Neuron (in vitro differentiated cells): ENCODE measurements at regions not wholly inside any gene's neighbourhood (a gene's known extent, or its start where the extent isn't known, plus 50 kb on each side); places are given as distances from the start of the nearest gene placed in this dataset.
"Not testable (repeated sequence)": the region's sequence is repeated elsewhere in the genome, so short reads cannot be mapped to it uniquely, and the experiment has no call there.

Experiments
- H2AFZ ChIP-seq: one replicate; pipeline ENCODE4 v1.6.1; 2013; ENCODE audit warnings: low read depth, mild to moderate bottlenecking, inconsistent platforms, low read length, moderate library complexity
- H3K27me3 ChIP-seq: one replicate; pipeline ENCODE4 v1.6.1; 2013; ENCODE audit warnings: low read length; ENCODE audit not compliant: insufficient read depth
- H3K36me3 ChIP-seq: one replicate; pipeline ENCODE4 v1.6.1; 2013; ENCODE audit warnings: low read length; ENCODE audit not compliant: insufficient read depth
- H3K4me1 ChIP-seq: one replicate; pipeline ENCODE4 v1.6.1; 2013; ENCODE audit warnings: low read length; ENCODE audit not compliant: insufficient read depth
- H3K4me3 ChIP-seq: 2 replicates; pipeline ENCODE4 v1.5.1; 2013; ENCODE audit warnings: mild to moderate bottlenecking, low read length, moderate library complexity
- H3K9me3 ChIP-seq: one replicate; pipeline ENCODE4 v1.6.1; 2013; ENCODE audit warnings: low read length

DNA sequence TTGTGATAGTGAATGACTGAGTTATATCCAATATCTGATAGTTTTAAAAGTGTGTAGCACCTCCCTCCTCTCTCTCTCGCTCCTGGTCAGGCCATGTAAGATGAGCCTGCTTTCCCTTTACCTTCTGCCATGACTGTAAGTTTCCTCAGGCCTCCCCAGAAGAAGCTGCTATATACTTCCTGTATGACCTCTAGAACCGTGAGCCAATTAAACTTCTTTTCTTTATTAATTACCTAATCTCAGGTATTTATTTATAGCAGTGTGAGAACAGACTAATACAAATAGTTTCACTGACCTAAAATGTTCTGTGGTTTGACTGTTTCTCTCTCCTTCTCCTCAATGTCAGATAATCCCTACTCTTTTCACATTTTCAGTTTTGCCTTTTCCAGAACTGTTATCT, 321.3 kb upstream of the MBL2 start:
- H3K4me3 ChIP-seq: no peak overlapping the region
- H2AFZ ChIP-seq: no peak overlapping the region
- H3K27me3 ChIP-seq: no peaks in the 10 kb centered on the region
- no peaks in the 10 kb centered on the region for H3K4me1 ChIP-seq
- no peaks in the 10 kb centered on the region for H3K9me3 ChIP-seq
- H3K36me3 ChIP-seq: no peaks in the 10 kb centered on the region

DNA sequence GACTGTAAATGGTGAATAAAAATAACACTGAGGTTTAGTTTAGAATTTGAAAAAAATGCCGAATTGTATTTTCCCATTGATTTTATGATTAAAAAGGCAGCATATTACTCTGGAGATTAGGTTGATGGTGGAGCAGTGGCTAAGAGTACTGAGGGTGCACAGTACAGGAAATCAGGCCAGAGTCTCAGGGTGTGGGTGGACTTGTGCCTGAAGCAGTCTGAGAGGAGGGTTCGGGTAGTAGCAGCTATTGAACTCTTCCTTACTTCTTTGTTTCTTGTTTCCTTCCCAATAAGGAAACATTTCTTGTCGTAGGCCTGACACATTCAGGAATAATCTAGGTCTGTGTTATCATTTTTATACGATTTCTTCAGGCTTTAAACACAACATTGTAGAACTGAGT, 319.0 kb upstream of the MBL2 start:
- Histone ChIP-seq H3K36me3 (no peaks in the 10 kb centered on the region), H3K4me3 (no peak overlapping the region), H3K9me3 (no peaks in the 10 kb centered on the region), H3K4me1 (no peaks in the 10 kb centered on the region), H2AFZ (no peak overlapping the region), H3K27me3 (no peaks in the 10 kb centered on the region)

- Histone ChIP-seq H3K27me3 (no peaks in the 10 kb centered on the region), H2AFZ (no peak overlapping the region), H3K36me3 (no peaks in the 10 kb centered on the region), H3K4me1 (no peaks in the 10 kb centered on the region), H3K9me3 (peaks cover 2% of the 10 kb centered on the region), H3K4me3 (no peak overlapping the region)
Measured at GRCh38 chr10:53088961-53089360, 316.4 kb upstream of the MBL2 start.

DNA sequence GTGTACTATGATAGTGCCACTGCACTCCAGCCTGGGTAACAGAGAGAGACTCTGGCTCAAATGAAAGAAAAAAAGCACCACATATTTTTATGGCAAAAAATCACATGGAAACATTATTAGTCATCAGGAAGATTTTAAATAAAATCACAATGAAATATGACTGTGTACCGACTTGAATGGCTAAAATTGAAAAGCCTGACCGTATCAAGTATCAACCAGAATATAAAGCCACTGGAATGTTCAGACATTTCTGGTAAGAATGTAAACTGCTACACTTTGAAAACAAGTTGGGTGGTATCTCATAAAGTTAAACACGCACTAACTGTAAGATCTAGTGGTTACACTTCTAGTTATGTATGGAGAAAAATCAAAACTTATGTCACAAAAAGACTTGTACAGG, 306.7 kb upstream of the MBL2 start:
- no peak overlapping the region for H2AFZ ChIP-seq
- H3K27me3 ChIP-seq: no peaks in the 10 kb centered on the region
- no peaks in the 10 kb centered on the region for H3K9me3 ChIP-seq
- no peaks in the 10 kb centered on the region for H3K4me1 ChIP-seq
- H3K4me3 ChIP-seq: no peak overlapping the region
- no peaks in the 10 kb centered on the region for H3K36me3 ChIP-seq

GRCh38 chr10:53076948-53077347, 304.4 kb upstream of the MBL2 start:
- Histone ChIP-seq H2AFZ (no peak overlapping the region), H3K4me1 (no peaks in the 10 kb centered on the region), H3K36me3 (no peaks in the 10 kb centered on the region), H3K4me3 (no peak overlapping the region), H3K27me3 (no peaks in the 10 kb centered on the region), H3K9me3 (no peaks in the 10 kb centered on the region)

DNA sequence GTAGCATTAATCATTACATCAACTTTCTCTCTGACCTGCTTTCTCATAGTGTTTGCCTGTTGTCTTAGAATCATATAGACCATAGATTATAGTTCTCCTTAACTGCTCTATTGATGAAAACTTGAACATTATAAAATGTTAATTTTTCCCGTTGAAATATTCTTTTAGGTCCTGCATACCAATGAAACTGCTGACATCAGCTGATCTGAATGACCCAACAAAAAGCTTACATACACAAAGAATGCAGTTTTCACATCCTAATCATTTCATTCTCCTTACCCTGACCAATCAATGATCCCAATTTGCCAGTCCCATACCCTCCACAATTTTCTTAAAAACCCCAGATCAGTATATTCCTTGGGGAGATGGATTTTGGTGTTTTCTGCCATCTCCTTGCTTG, 302.9 kb upstream of the MBL2 start:
- H3K27me3 ChIP-seq: no peaks in the 10 kb centered on the region
- no peaks in the 10 kb centered on the region for H3K4me1 ChIP-seq
- H3K36me3 ChIP-seq: no peaks in the 10 kb centered on the region
- H3K4me3 ChIP-seq: no peak overlapping the region
- no peaks in the 10 kb centered on the region for H3K9me3 ChIP-seq
- H2AFZ ChIP-seq: no peak overlapping the region

DNA sequence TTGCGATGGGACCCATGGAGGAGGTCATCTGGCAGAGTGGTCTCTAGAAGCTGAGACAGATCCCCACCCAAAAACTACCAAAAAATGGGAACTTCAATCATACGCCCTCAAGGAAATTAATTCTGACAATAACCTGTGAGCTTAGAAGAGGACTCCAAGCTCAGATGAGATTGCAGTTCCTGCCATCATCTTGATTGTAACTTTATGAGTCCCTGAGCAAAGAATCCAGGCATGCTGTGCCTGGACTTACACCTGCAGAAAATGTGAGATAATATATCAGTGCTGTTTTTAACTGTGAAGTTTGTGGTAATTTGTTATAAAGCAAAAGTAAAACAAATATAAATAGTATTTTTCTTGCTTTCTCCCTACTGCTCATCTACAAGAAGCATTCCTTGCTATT, 299.6 kb upstream of the MBL2 start:
- H3K36me3 ChIP-seq: no peaks in the 10 kb centered on the region
- H3K9me3 ChIP-seq: no peaks in the 10 kb centered on the region
- no peaks in the 10 kb centered on the region for H3K27me3 ChIP-seq
- no peak overlapping the region for H2AFZ ChIP-seq
- H3K4me1 ChIP-seq: no peaks in the 10 kb centered on the region
- no peak overlapping the region for H3K4me3 ChIP-seq

DNA sequence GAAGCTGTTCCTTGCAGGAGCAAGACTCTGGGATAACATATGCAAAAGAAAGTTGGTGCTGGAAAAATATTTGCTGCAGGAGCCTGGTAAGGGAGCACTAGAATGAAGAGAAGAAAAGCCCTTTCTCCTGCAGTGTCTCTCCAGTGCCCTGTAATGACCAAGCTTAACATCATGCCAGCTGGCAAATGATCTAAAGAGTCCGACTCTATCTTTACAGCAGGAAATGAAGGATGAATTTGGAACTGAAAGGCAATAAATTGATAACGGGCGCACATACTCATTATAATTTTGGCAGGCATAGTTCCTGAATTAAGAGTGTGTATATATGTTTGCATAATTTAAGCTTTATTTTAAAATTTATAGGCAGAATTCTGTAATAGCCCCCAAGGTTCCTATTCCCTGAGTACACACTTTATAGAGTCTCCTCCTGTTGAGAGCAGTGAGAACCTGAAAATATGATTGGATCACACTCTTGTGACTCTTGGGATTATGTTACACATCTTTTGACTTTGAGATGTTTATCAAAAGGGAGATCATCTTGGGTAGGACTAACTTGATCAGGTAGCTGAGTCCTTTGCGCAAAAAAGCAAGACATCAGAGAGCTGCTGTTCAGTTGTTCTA, 299.0 kb upstream of the MBL2 start:
- H3K36me3 ChIP-seq: no peaks in the 10 kb centered on the region
- H3K9me3 ChIP-seq: no peaks in the 10 kb centered on the region
- H3K27me3 ChIP-seq: no peaks in the 10 kb centered on the region
- H3K4me1 ChIP-seq: no peaks in the 10 kb centered on the region
- no peak overlapping the region for H3K4me3 ChIP-seq
- no peak overlapping the region for H2AFZ ChIP-seq

GRCh38 chr10:53069013-53069412, 296.4 kb upstream of the MBL2 start:
- no peak overlapping the region for H2AFZ ChIP-seq
- H3K4me1 ChIP-seq: no peaks in the 10 kb centered on the region
- no peak overlapping the region for H3K4me3 ChIP-seq
- H3K27me3 ChIP-seq: no peaks in the 10 kb centered on the region
- H3K9me3 ChIP-seq: no peaks in the 10 kb centered on the region
- H3K36me3 ChIP-seq: no peaks in the 10 kb centered on the region

DNA sequence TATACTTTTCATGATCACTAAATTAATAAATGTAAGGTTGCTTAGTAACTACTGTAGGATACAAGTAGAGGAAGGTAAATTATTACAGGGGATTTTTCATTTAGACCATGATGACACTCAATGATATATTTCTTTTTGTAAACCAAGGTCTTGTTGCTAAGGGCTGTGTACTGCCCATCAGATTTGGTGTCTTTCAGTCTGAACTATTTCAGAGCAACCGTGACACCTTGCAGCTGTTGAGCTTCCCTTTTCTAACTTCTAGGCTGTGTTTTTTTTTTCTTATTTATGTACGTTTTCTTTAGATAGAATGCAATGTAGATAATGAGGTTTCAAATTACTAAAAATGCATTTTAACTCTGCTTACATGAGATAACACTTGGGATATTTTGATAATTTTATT, 292.0 kb upstream of the MBL2 start:
- Histone ChIP-seq H3K4me1 (no peaks in the 10 kb centered on the region), H2AFZ (no peak overlapping the region), H3K9me3 (no peaks in the 10 kb centered on the region), H3K27me3 (no peaks in the 10 kb centered on the region), H3K36me3 (no peaks in the 10 kb centered on the region), H3K4me3 (no peak overlapping the region)

DNA sequence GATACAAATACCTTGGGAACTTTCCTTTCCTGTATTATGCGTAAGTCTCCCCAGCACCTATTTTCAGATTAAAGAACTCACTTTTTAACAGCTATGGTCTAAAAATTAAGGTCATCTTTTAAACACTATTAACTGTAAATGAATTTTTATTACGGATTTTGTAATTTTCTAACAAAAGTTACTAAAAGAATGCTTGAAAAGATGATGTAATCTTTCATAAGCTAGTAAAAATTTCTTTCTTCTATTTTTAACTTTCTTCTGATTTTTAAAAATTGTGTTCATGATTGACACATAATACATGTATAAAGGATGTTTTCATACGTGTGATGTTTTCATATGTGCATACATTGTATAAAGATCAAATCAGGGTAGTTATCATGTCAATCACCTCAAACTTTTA, 291.2 kb upstream of the MBL2 start:
- no peaks in the 10 kb centered on the region for H3K27me3 ChIP-seq
- H3K36me3 ChIP-seq: no peaks in the 10 kb centered on the region
- H3K9me3 ChIP-seq: no peaks in the 10 kb centered on the region
- no peak overlapping the region for H2AFZ ChIP-seq
- no peaks in the 10 kb centered on the region for H3K4me1 ChIP-seq
- no peak overlapping the region for H3K4me3 ChIP-seq

DNA sequence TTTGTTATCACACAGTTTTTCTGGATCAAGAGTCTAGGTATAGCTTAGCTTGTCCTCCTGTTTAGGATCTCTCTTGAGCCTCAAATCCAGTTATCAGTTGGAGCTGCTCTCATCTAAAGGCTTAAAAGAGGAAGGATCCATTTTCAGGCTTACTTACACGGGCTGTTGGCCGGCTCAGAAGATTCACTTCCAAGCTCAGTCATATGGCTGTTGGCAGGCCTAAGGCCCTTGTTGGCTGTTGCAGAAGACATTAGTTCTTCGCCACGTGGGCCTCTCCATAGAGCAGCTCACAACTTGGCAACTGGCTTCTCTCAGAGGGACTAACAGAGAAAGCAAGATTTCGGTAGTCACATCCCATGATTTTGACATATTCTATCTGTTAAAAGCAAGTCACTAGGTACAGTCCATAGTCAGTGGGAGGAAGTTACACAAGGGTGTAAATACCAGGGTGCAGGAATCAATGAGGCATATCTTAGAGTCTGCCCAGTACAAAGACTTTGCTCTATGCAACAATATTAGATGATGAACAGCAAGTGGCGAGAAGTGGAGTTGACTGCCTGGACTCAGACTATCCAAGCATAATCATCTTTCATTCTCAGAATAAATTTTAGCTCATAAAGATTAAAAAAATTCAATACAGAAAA, 280.1 kb upstream of the MBL2 start:
- Histone ChIP-seq H3K27me3 (no peaks in the 10 kb centered on the region), H3K4me3 (no peak overlapping the region), H3K9me3 (no peaks in the 10 kb centered on the region), H3K36me3 (no peaks in the 10 kb centered on the region), H2AFZ (no peak overlapping the region), H3K4me1 (no peaks in the 10 kb centered on the region)

GRCh38 chr10:53045315-53045714, 272.7 kb upstream of the MBL2 start:
- no peak overlapping the region for H2AFZ ChIP-seq
- H3K9me3 ChIP-seq: no peaks in the 10 kb centered on the region
- no peak overlapping the region for H3K4me3 ChIP-seq
- no peaks in the 10 kb centered on the region for H3K4me1 ChIP-seq
- H3K36me3 ChIP-seq: no peaks in the 10 kb centered on the region
- H3K27me3 ChIP-seq: no peaks in the 10 kb centered on the region

DNA sequence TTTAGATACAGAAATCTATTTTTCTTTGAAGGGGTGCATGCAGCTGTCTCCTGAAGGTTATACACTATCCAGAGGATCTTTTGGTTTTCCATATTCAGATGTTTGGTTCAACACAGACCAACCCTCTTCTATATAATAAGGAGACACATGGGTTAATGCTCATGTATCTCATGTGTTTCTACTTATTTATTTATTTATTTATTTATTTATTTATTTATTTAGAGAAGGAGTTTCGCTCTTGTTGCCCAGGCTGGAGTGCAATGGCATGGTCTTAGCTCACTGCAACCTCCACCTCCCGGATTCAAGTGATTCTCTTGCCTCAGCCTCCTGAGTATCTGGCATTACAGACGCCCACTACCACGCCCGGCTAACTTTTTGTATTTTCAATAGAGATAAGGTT, 263.2 kb upstream of the MBL2 start:
- H3K36me3 ChIP-seq, H3K4me1 ChIP-seq, H2AFZ ChIP-seq, H3K9me3 ChIP-seq, H3K27me3 ChIP-seq, H3K4me3 ChIP-seq: not testable (repeated sequence)
